Kidney epithelial cell (primary cell): ENCODE measurements at regions not wholly inside any gene's neighbourhood (a gene's known extent, or its start where the extent isn't known, plus 50 kb on each side); places are given as distances from the start of the nearest gene placed in this dataset.
"Not testable (repeated sequence)": the region's sequence is repeated elsewhere in the genome, so short reads cannot be mapped to it uniquely, and the experiment has no call there.

Experiments used
- DNase-seq: peaks from one replicate; pipeline ENCODE4 v3.0.0-alpha.2; 2010; ENCODE audit warnings: low read depth
- H3K27me3 ChIP-seq: 2 replicates; pipeline ENCODE4 v1.6.0; 2011; ENCODE audit warnings: low read length; ENCODE audit not compliant: control insufficient read depth, insufficient read depth
- H3K36me3 ChIP-seq: 2 replicates; pipeline ENCODE4 v1.5.1; 2011; ENCODE audit warnings: low read length; ENCODE audit not compliant: control insufficient read depth, insufficient read depth
- H3K4me3 ChIP-seq: 2 replicates; pipeline ENCODE4 v1.5.1; 2011; ENCODE audit warnings: low read depth, mild to moderate bottlenecking, control low read depth, low read length
- CTCF ChIP-seq: IDR thresholded peaks from 2 replicates; pipeline ENCODE4 v1.5.1; 2011; ENCODE audit warnings: mild to moderate bottlenecking, moderate library complexity, low read length, control low read depth, inconsistent platforms; ENCODE audit not compliant: insufficient read depth, poor library complexity, severe bottlenecking

DNA sequence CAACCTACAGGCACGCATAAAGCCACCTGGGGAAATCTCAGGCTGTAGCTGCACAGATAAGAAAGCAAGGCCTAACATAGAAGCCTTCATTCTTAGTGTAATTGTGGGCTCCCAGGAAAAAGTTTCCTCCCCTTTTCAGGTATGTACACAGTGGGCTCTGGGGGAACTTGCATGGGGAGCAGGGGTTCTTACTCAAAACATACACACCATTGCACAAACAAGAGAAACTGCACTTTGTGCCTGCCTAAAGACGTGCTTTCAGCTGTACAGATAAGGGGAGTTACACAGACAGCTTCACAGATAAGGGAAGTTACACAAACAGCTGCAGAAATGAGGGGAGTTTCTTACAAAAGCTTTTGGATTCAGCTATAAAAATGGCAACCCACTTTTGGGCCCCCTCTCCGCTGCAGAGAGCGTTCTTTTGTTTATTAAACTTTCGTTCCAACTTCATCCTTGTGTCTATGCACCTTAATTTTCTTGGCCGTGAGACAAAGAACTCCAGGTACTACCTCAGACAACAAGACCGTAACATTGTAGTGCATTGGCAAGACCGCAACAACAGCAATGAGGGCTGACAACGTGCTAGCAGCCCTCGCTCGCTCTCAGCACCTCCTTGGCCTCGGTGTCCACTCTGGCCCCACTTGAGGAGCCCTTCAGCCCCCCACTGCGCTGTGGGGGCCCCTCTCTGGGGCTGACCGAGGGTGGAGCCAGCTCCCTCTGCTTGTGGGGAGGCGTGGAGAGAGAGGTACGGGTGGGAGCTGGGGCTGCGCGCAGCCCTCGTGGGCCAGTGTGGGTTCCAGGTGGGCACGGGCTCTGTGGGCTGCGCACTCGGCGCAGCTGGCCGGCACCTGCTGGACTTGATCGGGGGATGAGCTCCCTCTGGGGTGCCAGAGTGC is 317.5 kb downstream of the RAPGEF2 start:
- TF ChIP-seq CTCF, result no peak
- no peak overlapping the region for H3K4me3 ChIP-seq
- H3K27me3 ChIP-seq, result no peaks in the 10 kb centered on the region
- no peaks in the 10 kb centered on the region for H3K36me3 ChIP-seq
- DNase-seq, result no peak

GRCh38 chr4:159421058-159421419 is 318.2 kb downstream of the RAPGEF2 start:
- not testable (repeated sequence) for DNase-seq, H3K27me3 ChIP-seq, H3K4me3 ChIP-seq, H3K36me3 ChIP-seq

DNA sequence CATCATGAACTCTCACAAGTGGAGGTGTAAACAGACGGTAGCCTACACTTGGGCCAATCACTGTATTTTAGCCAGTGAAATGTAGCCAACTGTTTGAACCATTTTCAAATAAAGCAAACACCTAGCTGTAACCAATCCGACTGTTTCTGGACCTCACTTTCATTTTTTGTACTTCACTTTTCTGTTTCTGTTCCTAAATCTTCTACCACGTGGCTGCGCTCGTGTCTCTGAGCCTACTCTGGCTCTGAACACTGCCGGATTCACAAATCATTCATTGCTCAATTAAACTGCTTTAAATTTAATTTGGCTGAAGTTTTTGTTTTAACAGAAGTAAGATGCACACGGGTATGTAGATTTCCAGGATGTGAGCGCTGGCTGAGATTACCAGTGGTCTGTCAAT is 319.1 kb downstream of the RAPGEF2 start:
- DNase-seq, result no peak
- TF ChIP-seq CTCF, result no peak
- no peaks in the 10 kb centered on the region for H3K27me3 ChIP-seq
- H3K36me3 ChIP-seq, result no peaks in the 10 kb centered on the region
- no peak overlapping the region for H3K4me3 ChIP-seq

DNA sequence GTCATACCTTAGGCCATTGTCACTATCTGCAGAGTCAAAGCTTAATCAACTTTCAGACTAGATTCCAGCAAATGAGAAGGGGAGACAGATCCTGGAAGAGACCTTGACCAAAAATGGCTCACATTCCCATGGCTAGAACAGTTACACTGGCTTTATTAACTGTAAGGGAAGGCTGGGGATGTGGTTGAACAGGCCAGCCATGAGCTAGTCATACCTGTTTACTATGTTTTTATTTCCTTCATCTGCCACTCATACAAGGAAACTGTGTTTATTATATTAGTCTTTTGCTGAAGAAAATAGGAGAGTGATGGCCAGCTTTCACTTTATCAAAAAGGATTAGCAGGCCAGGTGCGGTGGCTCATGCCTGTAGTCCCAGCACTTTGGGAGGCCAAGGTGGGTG is 319.7 kb downstream of the RAPGEF2 start:
- TF ChIP-seq CTCF, result no peak
- Histone ChIP-seq H3K36me3 (no peaks in the 10 kb centered on the region), H3K27me3 (no peaks in the 10 kb centered on the region), H3K4me3 (no peak overlapping the region)
- DNase-seq, result no peak

- H3K36me3 ChIP-seq, result no peaks in the 10 kb centered on the region
- H3K27me3 ChIP-seq, result no peaks in the 10 kb centered on the region
- no peak for DNase-seq
- no peak overlapping the region for H3K4me3 ChIP-seq
- no peak for TF ChIP-seq CTCF
Measured at GRCh38 chr4:159425737-159426305, 322.9 kb downstream of the RAPGEF2 start.

- Histone ChIP-seq H3K4me3 (no peak overlapping the region), H3K36me3 (no peaks in the 10 kb centered on the region), H3K27me3 (no peaks in the 10 kb centered on the region)
- no peak for DNase-seq
- no peak for TF ChIP-seq CTCF
Measured at GRCh38 chr4:159428293-159428692, 325.4 kb downstream of the RAPGEF2 start.
